Endothelial cell of umbilical vein (primary cell): ENCODE measurements at regions not wholly inside any gene's neighbourhood (a gene's known extent, or its start where the extent isn't known, plus 50 kb on each side); places are given as distances from the start of the nearest gene placed in this dataset.
A peak's percentile ranks its signal among the peaks of the same experiment; 100 is the strongest.

Experiments
- BruUV-seq: library from RNA; stranded (reverse); fragments of 400-500 nt; replicated peaks from 2 replicates; lab custom pipeline; 2021; lab: Mats Ljungman, UMichigan
- CTCF ChIA-PET: fragments of 300-600, 350-600 bp; sonication (Branson Sonifier 250); formaldehyde crosslinking; loops from one replicate; lab custom pipeline; 2021; ENCODE audit warnings: antibody characterized with exemption, inconsistent platforms; lab: Charles Lee
- POLR2A ChIA-PET: fragments of 300-600, 350-600 bp; sonication (Branson Sonifier 250); formaldehyde crosslinking; loops from one replicate; lab custom pipeline; 2021; ENCODE audit warnings: antibody characterized with exemption, inconsistent platforms; lab: Charles Lee
- DNase-seq: peaks from one replicate; pipeline ENCODE4 v3.0.0-alpha.2; 2011; ENCODE audit warnings: low read depth, low spot score
- FAIRE-seq: peaks from 2 replicates; lab custom pipeline; 2011; peaks lifted over from hg19 to GRCh38; lab: Jason Lieb, UNC
- H2AFZ ChIP-seq: 2 replicates; pipeline ENCODE4 v1.6.0; 2012; ENCODE audit warnings: low read depth, low read length, control low read depth, inconsistent platforms
- H3K27ac ChIP-seq: 2 replicates; pipeline ENCODE4 v1.5.1; 2011; ENCODE audit warnings: low read depth, mild to moderate bottlenecking, control low read depth, low read length, moderate library complexity; ENCODE audit not compliant: insufficient read depth
- H3K27me3 ChIP-seq, 2 experiments: 2 replicates each; pipeline versions ENCODE4 v1.6.0 to v1.6.1; 2011; ENCODE audit warnings: low read length in 2 of 2, mixed read lengths in 1 of 2; ENCODE audit not compliant: control insufficient read depth in 2 of 2, insufficient read depth in 2 of 2
- H3K36me3 ChIP-seq, 2 experiments: 2 replicates in 1 of 2; 3 replicates in 1 of 2; pipeline ENCODE4 v1.5.1; 2011; ENCODE audit warnings: low read length in 2 of 2, mild to moderate bottlenecking in 1 of 2, moderate library complexity in 1 of 2; ENCODE audit not compliant: control insufficient read depth in 2 of 2, insufficient read depth in 2 of 2; ENCODE audit errors: extremely low read depth in 1 of 2
- H3K4me1 ChIP-seq: 3 replicates; pipeline ENCODE4 v1.5.1; 2011; ENCODE audit warnings: mild to moderate bottlenecking, low read length; ENCODE audit not compliant: control insufficient read depth, insufficient read depth; ENCODE audit errors: extremely low read depth
- H3K4me2 ChIP-seq: 2 replicates; pipeline ENCODE4 v1.6.1; 2011; ENCODE audit warnings: low read length, control low read depth, mixed read lengths; ENCODE audit not compliant: insufficient read depth
- H3K4me3 ChIP-seq, 3 experiments: fragments of 200-600 bp in 1 of 3; sonication (generic), shearing (Covaris generic) in 1 of 3; replicated peaks in 1 of 3; 2 replicates each; pipeline ENCODE4 v1.5.1; 2011 to 2016; ENCODE audit warnings: control low read depth in 3 of 3, low read length in 3 of 3, mild to moderate bottlenecking in 2 of 3, inconsistent platforms in 1 of 3, low read depth in 1 of 3, moderate library complexity in 1 of 3; ENCODE audit not compliant: insufficient read depth in 1 of 3
- H3K79me2 ChIP-seq: 2 replicates; pipeline ENCODE4 v1.6.0; 2012; ENCODE audit warnings: low read length, inconsistent platforms; ENCODE audit not compliant: control insufficient read depth, insufficient read depth
- H3K9ac ChIP-seq: replicated peaks from 2 replicates; pipeline ENCODE3; 2011; ENCODE audit warnings: low read length, control low read depth; ENCODE audit not compliant: insufficient read depth; ENCODE audit errors: extremely low read depth
- H3K9me1 ChIP-seq: replicated peaks from 3 replicates; pipeline ENCODE4 v1.6.0; 2011; ENCODE audit warnings: mild to moderate bottlenecking, low read length; ENCODE audit not compliant: control insufficient read depth, insufficient read depth; ENCODE audit errors: extremely low read depth
- H3K9me3 ChIP-seq: replicated peaks from 2 replicates; pipeline ENCODE4 v1.5.1; 2012; ENCODE audit warnings: low read length, inconsistent platforms; ENCODE audit not compliant: control insufficient read depth, insufficient read depth
- H4K20me1 ChIP-seq: replicated peaks from 2 replicates; pipeline ENCODE3; 2011; ENCODE audit warnings: mild to moderate bottlenecking, low read length; ENCODE audit not compliant: control insufficient read depth, insufficient read depth; ENCODE audit errors: extremely low read depth
- CTCF ChIP-seq, 2 donors: IDR thresholded peaks; 1 replicate in 1 of 2; 2 replicates in 1 of 2; pipeline ENCODE4 v1.5.1; 2011; ENCODE audit warnings: low read length in 2 of 2, mild to moderate bottlenecking in 2 of 2, moderate library complexity in 2 of 2, control low read depth in 1 of 2, inconsistent platforms in 1 of 2, low read depth in 1 of 2; ENCODE audit not compliant: insufficient read depth in 1 of 2; ENCODE audit errors: extremely low read depth in 1 of 2
- EZH2 ChIP-seq: IDR thresholded peaks from 2 replicates; pipeline ENCODE4 v1.6.1; 2012; ENCODE audit warnings: borderline replicate concordance, low read depth, mild to moderate bottlenecking, moderate library complexity, low read length, inconsistent platforms; ENCODE audit not compliant: severe bottlenecking
- FOS ChIP-seq: IDR thresholded peaks from 2 replicates; pipeline ENCODE4 v1.6.1; 2011; ENCODE audit warnings: mild to moderate bottlenecking, low read length, moderate library complexity, borderline replicate concordance; ENCODE audit not compliant: insufficient read depth
- JUN ChIP-seq: IDR thresholded peaks from 2 replicates; pipeline ENCODE4 v1.6.1; 2011; ENCODE audit warnings: borderline replicate concordance, low read depth; ENCODE audit not compliant: insufficient read length, insufficient read depth
- MAX ChIP-seq: IDR thresholded peaks from 2 replicates; pipeline ENCODE4 v1.6.1; 2011; ENCODE audit not compliant: insufficient read depth, insufficient read length
- MYC ChIP-seq: IDR thresholded peaks from one replicate; pipeline ENCODE4 v1.6.1; 2011; ENCODE audit warnings: mild to moderate bottlenecking, low read depth, low read length
- POLR2A ChIP-seq: IDR thresholded peaks from 2 replicates; pipeline ENCODE4 v1.6.1; 2012; ENCODE audit warnings: low read depth, mild to moderate bottlenecking, control low read depth, low read length
- dilution Hi-C: fragments of 300-500 bp; cut with MboI; formaldehyde crosslinking; loops from one replicate; pipeline ENCODE4 v1.15.0; 2019; ENCODE audit warnings: low sequenced_read_pairs; ENCODE audit not compliant: extremely low pct_ligation_motif_present
- intact Hi-C: fragments of 100-400 bp; cut with micrococcal nuclease; formaldehyde crosslinking; loops from one replicate; pipeline ENCODE4 v1.10.0; 2022

- H3K9me3 ChIP-seq: no peaks in the 10 kb centered on the region
- no TSS peak for BruUV-seq
- no peaks in the 10 kb centered on the region for H4K20me1 ChIP-seq
- CTCF ChIA-PET: no interaction called here
- POLR2A ChIA-PET: no interaction called here
- H3K79me2 ChIP-seq: no peaks in the 10 kb centered on the region
- H3K4me3 ChIP-seq: peak overlapping the region in 1 of 3 experiments; percentile 40
- no peak overlapping the region for H2AFZ ChIP-seq
- H3K4me1 ChIP-seq: peaks cover 22% of the 10 kb centered on the region
- DNase-seq (peak; percentile 80), FAIRE-seq (no peak)
- H3K9ac ChIP-seq: peak overlapping the region; percentile 79
- H3K36me3 ChIP-seq: no peaks in the 10 kb centered on the region
- TF ChIP-seq POLR2A (no peak), MAX (no peak), CTCF (IDR thresholded peaks at IDR 0.05; ENCODE audit: extremely low read depth in 1 of 2, insufficient read depth in 1 of 2, low read depth in 1 of 2, low read length in 2 of 2) (no peak), JUN (peak; percentile 38), EZH2 (no peak), MYC (no peak), FOS (peak; percentile 26)
- no peaks in the 10 kb centered on the region for H3K27me3 ChIP-seq
- H3K9me1 ChIP-seq: no peaks in the 10 kb centered on the region
- H3K4me2 ChIP-seq: peak overlapping the region; percentile 85
- intact Hi-C loops (loop anchor here (10.0 kb wide), 1 partner anchor 1005 kb away; no protein-coding TSS in a partner anchor), dilution Hi-C loops (no loop called here)
- H3K27ac ChIP-seq: peak overlapping the region; percentile 90
Measured at GRCh38 chr1:188700116-188700515, 1777.5 kb downstream of the BRINP3 start.
